DOHH2 (cell line): ENCODE measurements at regions not wholly inside any gene's neighbourhood (a gene's known extent, or its start where the extent isn't known, plus 50 kb on each side); places are given as distances from the start of the nearest gene placed in this dataset.

ENCODE experiments used
- H3F3A ChIP-seq: fragments of 200-600 bp; sonication (generic), shearing (Covaris generic); 2 replicates; pipeline ENCODE4 v1.6.0; 2016; ENCODE audit warnings: antibody characterized with exemption, mild to moderate bottlenecking; ENCODE audit not compliant: control insufficient read depth, insufficient read depth
- H3K27ac ChIP-seq: fragments of 200-600 bp; sonication (generic); 2 replicates; pipeline ENCODE4 v1.5.1; 2014; ENCODE audit warnings: low read depth, mild to moderate bottlenecking, low read length, moderate library complexity
- H3K27me3 ChIP-seq: fragments of 200-600 bp; sonication (generic); 2 replicates; pipeline ENCODE4 v1.6.1; 2014; ENCODE audit warnings: mild to moderate bottlenecking, low read length, mixed read lengths; ENCODE audit not compliant: control insufficient read depth
- H3K36me3 ChIP-seq: fragments of 200-600 bp; sonication (generic); 2 replicates; pipeline ENCODE4 v1.6.1; 2014; ENCODE audit warnings: mild to moderate bottlenecking, low read length, moderate library complexity, mixed read lengths; ENCODE audit not compliant: control insufficient read depth
- H3K4me1 ChIP-seq: fragments of 200-600 bp; sonication (generic); 2 replicates; pipeline ENCODE4 v1.6.1; 2014; ENCODE audit warnings: mild to moderate bottlenecking, low read length, mixed read lengths; ENCODE audit not compliant: control insufficient read depth
- H3K4me2 ChIP-seq: fragments of 200-600 bp; sonication (generic); 2 replicates; pipeline ENCODE4 v1.6.0; 2014; ENCODE audit warnings: mild to moderate bottlenecking, low read length, moderate library complexity
- H3K4me3 ChIP-seq: fragments of 200-600 bp; sonication (generic); 2 replicates; pipeline ENCODE4 v1.5.1; 2014; ENCODE audit warnings: mild to moderate bottlenecking, low read length, mixed read lengths
- H3K79me2 ChIP-seq: fragments of 200-600 bp; sonication (generic); 2 replicates; pipeline ENCODE4 v1.6.1; 2014; ENCODE audit warnings: mild to moderate bottlenecking, low read length, mixed read lengths; ENCODE audit not compliant: control insufficient read depth
- H3K9me2 ChIP-seq: fragments of 200-600 bp; sonication (generic); replicated peaks from 2 replicates; pipeline ENCODE4 v1.6.1; 2014; ENCODE audit warnings: mild to moderate bottlenecking, low read length, mixed read lengths; ENCODE audit not compliant: control insufficient read depth
- H3K9me3 ChIP-seq: fragments of 200-600 bp; sonication (generic); 2 replicates; pipeline ENCODE4 v1.6.1; 2014; ENCODE audit warnings: antibody characterized with exemption, low read length, mixed read lengths; ENCODE audit not compliant: control insufficient read depth, insufficient read depth
- H4K20me1 ChIP-seq: fragments of 200-600 bp; sonication (generic); 2 replicates; pipeline ENCODE4 v1.6.0; 2014; ENCODE audit warnings: low read depth, mild to moderate bottlenecking, antibody characterized with exemption, low read length, moderate library complexity; ENCODE audit not compliant: control insufficient read depth, insufficient read depth
- EZH2phosphoT487 ChIP-seq: fragments of 200-600 bp; sonication (generic); IDR thresholded peaks from 2 replicates; pipeline ENCODE4 v1.6.1; 2017; ENCODE audit warnings: borderline replicate concordance, mild to moderate bottlenecking, antibody characterized with exemption, low read length, moderate library complexity, mixed read lengths
- TF ChIP-seq, protein P1 (sequence below): fragments of 200-600 bp; sonication (generic); IDR thresholded peaks from one replicate; pipeline ENCODE4 v1.5.1; 2014; ENCODE audit warnings: antibody characterized with exemption, mild to moderate bottlenecking, low read depth, low read length; ENCODE audit not compliant: poor library complexity, severe bottlenecking

DNA sequence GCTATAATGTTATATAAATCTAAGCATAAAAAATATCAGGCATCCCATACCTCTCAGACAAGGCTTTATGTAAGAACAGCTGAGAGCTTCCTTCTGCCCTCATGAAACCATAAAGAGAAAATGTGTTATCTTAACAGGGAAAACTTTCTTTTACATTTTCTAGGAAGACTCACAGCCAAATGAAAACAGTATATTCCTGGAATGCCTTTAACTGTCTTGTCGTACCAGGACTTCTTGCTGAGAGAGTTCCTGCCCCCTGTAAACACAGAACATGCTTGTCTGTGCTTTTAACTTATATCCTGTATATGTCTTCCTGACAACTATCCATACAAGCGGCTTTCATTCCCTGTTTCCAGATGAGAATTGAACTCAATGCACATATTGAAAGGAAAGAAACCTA, 64.8 kb upstream of the AHR start:
- Histone ChIP-seq H3K36me3 (no peaks in the 10 kb centered on the region), H3F3A (no peaks in the 10 kb centered on the region), H3K79me2 (no peaks in the 10 kb centered on the region), H3K27ac (no peak overlapping the region), H4K20me1 (no peaks in the 10 kb centered on the region), H3K9me3 (no peaks in the 10 kb centered on the region), H3K4me1 (peaks cover 16% of the 10 kb centered on the region), H3K27me3 (no peaks in the 10 kb centered on the region), H3K9me2 (no peaks in the 10 kb centered on the region), H3K4me3 (no peak overlapping the region), H3K4me2 (peak overlapping the region; percentile 50; the same call in 1 of the 2 replicates)
- TF ChIP-seq, protein P1, sequence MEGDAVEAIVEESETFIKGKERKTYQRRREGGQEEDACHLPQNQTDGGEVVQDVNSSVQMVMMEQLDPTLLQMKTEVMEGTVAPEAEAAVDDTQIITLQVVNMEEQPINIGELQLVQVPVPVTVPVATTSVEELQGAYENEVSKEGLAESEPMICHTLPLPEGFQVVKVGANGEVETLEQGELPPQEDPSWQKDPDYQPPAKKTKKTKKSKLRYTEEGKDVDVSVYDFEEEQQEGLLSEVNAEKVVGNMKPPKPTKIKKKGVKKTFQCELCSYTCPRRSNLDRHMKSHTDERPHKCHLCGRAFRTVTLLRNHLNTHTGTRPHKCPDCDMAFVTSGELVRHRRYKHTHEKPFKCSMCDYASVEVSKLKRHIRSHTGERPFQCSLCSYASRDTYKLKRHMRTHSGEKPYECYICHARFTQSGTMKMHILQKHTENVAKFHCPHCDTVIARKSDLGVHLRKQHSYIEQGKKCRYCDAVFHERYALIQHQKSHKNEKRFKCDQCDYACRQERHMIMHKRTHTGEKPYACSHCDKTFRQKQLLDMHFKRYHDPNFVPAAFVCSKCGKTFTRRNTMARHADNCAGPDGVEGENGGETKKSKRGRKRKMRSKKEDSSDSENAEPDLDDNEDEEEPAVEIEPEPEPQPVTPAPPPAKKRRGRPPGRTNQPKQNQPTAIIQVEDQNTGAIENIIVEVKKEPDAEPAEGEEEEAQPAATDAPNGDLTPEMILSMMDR = no peak
- TF ChIP-seq EZH2phosphoT487 = no peak

DNA sequence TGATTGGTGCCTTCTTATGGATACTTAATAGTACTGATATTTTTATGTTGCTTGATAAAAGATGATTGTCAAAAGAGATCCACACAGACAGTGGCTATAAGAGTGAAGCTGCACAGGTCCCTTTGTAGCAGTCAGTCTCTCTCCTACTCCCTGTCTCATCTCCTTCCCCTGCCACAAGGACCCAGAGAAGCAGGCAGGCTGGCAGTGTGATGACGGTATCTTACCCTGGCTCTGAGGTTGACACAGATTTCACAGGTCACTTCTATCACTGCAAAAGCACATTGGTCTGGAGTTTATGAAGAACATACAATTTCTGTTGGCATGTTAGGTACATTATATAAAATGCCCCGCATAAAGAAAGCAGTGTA, 64.4 kb upstream of the AHR start:
- no peaks in the 10 kb centered on the region for H3K9me2 ChIP-seq
- no peak overlapping the region for H3K27ac ChIP-seq
- no peaks in the 10 kb centered on the region for H3K9me3 ChIP-seq
- no peak for TF ChIP-seq EZH2phosphoT487
- TF ChIP-seq, protein P1 = no peak
- H3K4me2 ChIP-seq = peak overlapping the region; percentile 50
- no peaks in the 10 kb centered on the region for H3K27me3 ChIP-seq
- no peaks in the 10 kb centered on the region for H3K79me2 ChIP-seq
- H3F3A ChIP-seq = no peaks in the 10 kb centered on the region
- H4K20me1 ChIP-seq = no peaks in the 10 kb centered on the region
- peak overlapping the region; percentile 35 for H3K4me3 ChIP-seq
- no peaks in the 10 kb centered on the region for H3K36me3 ChIP-seq
- peaks cover 16% of the 10 kb centered on the region for H3K4me1 ChIP-seq

DNA sequence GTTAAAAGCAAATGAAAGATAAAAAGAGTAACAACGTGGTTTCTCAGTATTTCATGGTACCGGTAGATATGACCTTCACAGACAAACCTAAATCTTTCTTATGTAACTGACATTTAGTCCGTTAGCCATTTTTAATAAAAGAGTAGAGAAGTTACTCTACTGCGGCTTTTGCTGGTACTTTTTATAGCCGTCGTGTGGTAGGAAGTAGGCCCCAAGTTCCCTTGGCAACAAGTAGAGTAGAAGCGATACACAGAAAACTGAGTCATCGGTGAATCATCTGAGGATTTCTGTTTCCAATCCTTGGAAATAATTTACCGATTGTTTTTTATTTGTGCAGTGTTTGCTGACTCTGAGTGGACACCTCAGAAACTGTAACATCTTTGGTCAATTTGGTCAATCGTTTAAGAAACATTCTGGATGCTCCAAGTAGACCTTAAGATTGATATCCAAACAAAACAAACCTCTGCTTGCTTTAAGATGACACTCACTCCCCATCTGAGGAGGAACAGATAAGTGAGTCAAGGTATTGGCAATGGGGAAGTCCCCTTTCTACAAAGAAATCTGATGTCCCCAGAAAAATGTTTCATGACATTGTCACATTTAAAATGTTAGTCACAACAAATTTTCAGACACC, 63.9 kb upstream of the AHR start:
- H3K27me3 ChIP-seq = no peaks in the 10 kb centered on the region
- H3K4me1 ChIP-seq = peaks cover 16% of the 10 kb centered on the region
- H3K9me2 ChIP-seq = no peaks in the 10 kb centered on the region
- H3K79me2 ChIP-seq = no peaks in the 10 kb centered on the region
- H3K4me3 ChIP-seq = peak overlapping the region; percentile 35
- H4K20me1 ChIP-seq = no peaks in the 10 kb centered on the region
- TF ChIP-seq EZH2phosphoT487 = no peak
- TF ChIP-seq, protein P1 = no peak
- H3K36me3 ChIP-seq = no peaks in the 10 kb centered on the region
- peak overlapping the region; percentile 50 for H3K4me2 ChIP-seq
- H3F3A ChIP-seq = no peaks in the 10 kb centered on the region
- no peaks in the 10 kb centered on the region for H3K9me3 ChIP-seq
- H3K27ac ChIP-seq = no peak overlapping the region

DNA sequence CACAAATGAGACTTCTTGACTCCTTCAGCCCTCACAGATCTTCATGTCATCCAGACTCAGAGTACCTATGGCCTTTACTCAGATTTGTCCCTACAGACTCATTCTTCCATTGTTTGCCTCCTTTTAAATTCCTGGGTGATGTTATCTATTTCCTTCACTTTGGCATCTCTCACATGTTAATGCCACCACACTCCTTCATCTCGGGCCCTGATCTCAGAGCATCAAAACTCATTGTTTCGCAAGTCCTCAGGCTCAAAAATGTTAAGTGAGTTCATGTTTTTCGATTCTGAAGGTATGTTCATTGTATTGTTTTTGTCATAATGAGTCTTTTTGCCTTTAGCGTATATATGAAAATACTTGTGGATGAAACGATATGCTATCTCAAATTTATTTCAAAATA, 62.3 kb upstream of the AHR start:
- no peaks in the 10 kb centered on the region for H3K27me3 ChIP-seq
- no peaks in the 10 kb centered on the region for H3K36me3 ChIP-seq
- no peaks in the 10 kb centered on the region for H4K20me1 ChIP-seq
- H3K27ac ChIP-seq = no peak overlapping the region
- TF ChIP-seq, protein P1 = no peak
- no peak for TF ChIP-seq EZH2phosphoT487
- no peak overlapping the region for H3K4me2 ChIP-seq
- H3K9me3 ChIP-seq = no peaks in the 10 kb centered on the region
- peaks cover 16% of the 10 kb centered on the region for H3K4me1 ChIP-seq
- no peaks in the 10 kb centered on the region for H3K9me2 ChIP-seq
- H3F3A ChIP-seq = no peaks in the 10 kb centered on the region
- no peak overlapping the region for H3K4me3 ChIP-seq
- H3K79me2 ChIP-seq = no peaks in the 10 kb centered on the region
